Right cardiac atrium (tissue), 5 donors: ENCODE measurements at regions not wholly inside any gene's neighbourhood (a gene's known extent, or its start where the extent isn't known, plus 50 kb on each side); places are given as distances from the start of the nearest gene placed in this dataset.
A peak's percentile ranks its signal among the peaks of the same experiment; 100 is the strongest.
"Not testable (repeated sequence)": the region's sequence is repeated elsewhere in the genome, so short reads cannot be mapped to it uniquely, and the experiment has no call there.

Experiments used
- ATAC-seq, 2 donors: fragments of 200-7000 bp; cut with Tn5 transposase; one replicate each; pipeline versions ENCODE4 v1.8.0 to v1.9.1; 2020; ENCODE audit warnings: moderate library complexity in 2 of 2, mild to moderate bottlenecking in 1 of 2
- DNase-seq, 3 donors: peaks; one replicate each; pipeline ENCODE4 v3.0.0-alpha.2; 2020
- H3K27ac ChIP-seq: one replicate; pipeline ENCODE4 v1.5.1; 2013; ENCODE audit warnings: mild to moderate bottlenecking, low read length, control low read depth, moderate library complexity
- H3K27me3 ChIP-seq: one replicate; pipeline ENCODE4 v1.6.1; 2013; ENCODE audit not compliant: control insufficient read depth, insufficient read depth
- H3K4me1 ChIP-seq: one replicate; pipeline ENCODE4 v1.6.1; 2013; ENCODE audit warnings: low read length; ENCODE audit not compliant: control insufficient read depth, insufficient read depth
- H3K4me3 ChIP-seq: one replicate; pipeline ENCODE4 v1.5.1; 2013; ENCODE audit warnings: low read length, control low read depth
- H3K9me3 ChIP-seq: one replicate; pipeline ENCODE4 v1.6.1; 2013; ENCODE audit warnings: low read length; ENCODE audit not compliant: control insufficient read depth
- WGBS: extraction: QIAGEN DNeasy Blood & Tissue Kit; methylation state at CpG from one replicate; pipeline ENCODE4 v1.1.7; 2013; 5-methylcytosine and 5-hydroxymethylcytosine counted together
- intact Hi-C, 4 donors: fragments of 100-400 bp; cut with DNase I; formaldehyde crosslinking; loops; one replicate each; pipeline versions ENCODE4 v1.11.0 to v1.14.0; 2022 to 2023
- donor health status: healthy with polysubstance abuse.
- donor health status: DM: no; HTN: yes; CAD: no.
- donor health status: DM: no; HTN: no; CAD: no.
- donor health status: DM: no; HTN: yes; CAD: no; lungs with severe emphysema.
- donor health status: DM: yes; HTN: yes; CAD: no.

- no peak for DNase-seq
- no peak overlapping the region for H3K27ac ChIP-seq
- no peak overlapping the region for H3K4me3 ChIP-seq
- intact Hi-C loops = no loop called here
- H3K9me3 ChIP-seq = no peaks in the 10 kb centered on the region
- H3K4me1 ChIP-seq = no peaks in the 10 kb centered on the region
- H3K27me3 ChIP-seq = no peaks in the 10 kb centered on the region
- no peak for ATAC-seq
- WGBS = 68% methylated on average over 1 of the region's 1 CpG
Measured at GRCh38 chr1:78331799-78332198, 159.0 kb upstream of the PTGFR start.

DNA sequence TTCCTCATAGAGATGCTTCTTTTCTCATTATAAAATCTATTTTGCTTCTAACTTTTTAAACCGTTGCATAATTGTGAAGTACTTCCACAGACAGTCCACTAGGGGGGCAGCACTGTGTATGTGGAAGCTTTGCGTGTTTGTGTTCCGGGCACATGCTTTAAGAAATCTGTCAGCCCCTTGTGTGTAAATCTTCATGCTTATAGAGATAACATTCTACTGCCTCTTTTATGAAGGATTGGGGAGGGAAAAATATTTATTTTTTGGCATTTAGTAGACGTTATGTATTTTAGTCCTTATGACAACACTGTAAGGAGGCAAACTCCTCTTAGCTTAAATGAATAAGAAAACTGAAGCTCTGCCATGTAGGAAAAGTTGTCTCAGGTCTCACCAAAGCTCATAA lies 157.3 kb upstream of the PTGFR start:
- Histone ChIP-seq H3K27ac (no peak overlapping the region), H3K27me3 (no peaks in the 10 kb centered on the region), H3K4me1 (no peaks in the 10 kb centered on the region), H3K4me3 (no peak overlapping the region), H3K9me3 (no peaks in the 10 kb centered on the region)
- intact Hi-C loops = no loop called here
- 12% methylated on average over 4 of the region's 4 CpGs for WGBS
- ATAC-seq (peak in 1 of 2 donors; percentile 40), DNase-seq (peak in 1 of 3 donors; percentile 11)

DNA sequence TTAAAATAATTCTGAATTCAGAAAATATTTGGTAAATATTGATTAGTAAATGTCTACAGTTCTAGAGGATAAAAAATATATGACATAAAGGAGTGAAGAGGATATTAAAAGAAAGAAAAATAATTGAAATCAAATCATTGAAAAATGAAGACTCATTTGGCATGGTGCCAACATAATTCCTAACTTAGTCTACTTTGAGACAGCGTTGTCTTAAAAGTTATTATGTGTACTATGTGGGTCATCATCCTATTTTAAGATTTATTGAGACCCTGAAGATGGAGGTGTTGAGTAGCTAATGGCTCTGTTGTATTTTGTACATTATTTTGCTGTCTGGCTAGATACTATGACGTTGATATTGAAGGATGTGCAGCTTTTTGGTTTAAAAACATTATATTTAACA lies 156.7 kb upstream of the PTGFR start:
- intact Hi-C loops = no loop called here
- 57% methylated on average over 2 of the region's 2 CpGs for WGBS
- no peaks in the 10 kb centered on the region for H3K4me1 ChIP-seq
- no peaks in the 10 kb centered on the region for H3K9me3 ChIP-seq
- ATAC-seq (no peak), DNase-seq (no peak)
- H3K4me3 ChIP-seq = no peak overlapping the region
- no peaks in the 10 kb centered on the region for H3K27me3 ChIP-seq
- H3K27ac ChIP-seq = no peak overlapping the region

- 59% methylated on average over 4 of the region's 4 CpGs for WGBS
- H3K9me3 ChIP-seq = no peaks in the 10 kb centered on the region
- H3K4me3 ChIP-seq = no peak overlapping the region
- H3K27me3 ChIP-seq = no peaks in the 10 kb centered on the region
- DNase-seq = no peak
- no peaks in the 10 kb centered on the region for H3K4me1 ChIP-seq
- no peak overlapping the region for H3K27ac ChIP-seq
- peak in 1 of 2 donors; percentile 68 for ATAC-seq
- intact Hi-C loops = no loop called here
Measured at GRCh38 chr1:78334952-78335351, 155.8 kb upstream of the PTGFR start.

- DNase-seq, H3K27ac ChIP-seq, H3K27me3 ChIP-seq, H3K4me1 ChIP-seq, H3K9me3 ChIP-seq, intact Hi-C loops, H3K4me3 ChIP-seq, ATAC-seq: not testable (repeated sequence)
- 86% methylated on average over 3 of the region's 3 CpGs for WGBS
Measured at GRCh38 chr1:78336751-78337150, 154.0 kb upstream of the PTGFR start.

DNA sequence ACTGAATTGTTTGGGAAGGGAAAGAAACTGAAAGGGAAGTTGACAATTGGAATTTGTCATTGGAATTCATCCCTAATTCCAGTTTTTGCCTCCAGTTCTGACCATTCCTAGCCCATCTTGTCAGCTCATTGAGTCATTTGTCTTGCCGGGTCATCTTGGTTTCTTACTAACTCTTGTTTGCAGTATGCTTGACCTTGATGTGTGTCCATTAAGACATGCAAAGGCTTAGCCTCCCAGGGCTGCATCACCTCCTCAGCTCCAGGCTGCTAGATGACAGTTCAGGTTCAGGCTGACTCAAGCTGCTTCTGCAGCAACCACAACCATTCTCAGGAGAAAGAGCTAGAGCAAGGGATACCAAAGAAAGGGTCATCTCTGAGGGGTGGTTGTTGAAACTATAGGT lies 151.3 kb upstream of the PTGFR start:
- DNase-seq = no peak
- Histone ChIP-seq H3K4me3 (no peak overlapping the region), H3K9me3 (no peaks in the 10 kb centered on the region), H3K27me3 (no peaks in the 10 kb centered on the region), H3K4me1 (no peaks in the 10 kb centered on the region), H3K27ac (no peak overlapping the region)
- no peak for ATAC-seq
- intact Hi-C loops = no loop called here
- WGBS = 100% methylated on average over 1 of the region's 1 CpG

GRCh38 chr1:78340006-78340405 lies 150.8 kb upstream of the PTGFR start:
- Histone ChIP-seq H3K4me3 (no peak overlapping the region), H3K27ac (no peak overlapping the region), H3K4me1 (no peaks in the 10 kb centered on the region), H3K27me3 (no peaks in the 10 kb centered on the region), H3K9me3 (no peaks in the 10 kb centered on the region)
- intact Hi-C loops = no loop called here
- no peak for ATAC-seq
- DNase-seq = no peak

- intact Hi-C loops = no loop called here
- H3K4me3 ChIP-seq = no peak overlapping the region
- ATAC-seq = no peak
Measured at GRCh38 chr1:78348496-78349284, 142.1 kb upstream of the PTGFR start.

DNA sequence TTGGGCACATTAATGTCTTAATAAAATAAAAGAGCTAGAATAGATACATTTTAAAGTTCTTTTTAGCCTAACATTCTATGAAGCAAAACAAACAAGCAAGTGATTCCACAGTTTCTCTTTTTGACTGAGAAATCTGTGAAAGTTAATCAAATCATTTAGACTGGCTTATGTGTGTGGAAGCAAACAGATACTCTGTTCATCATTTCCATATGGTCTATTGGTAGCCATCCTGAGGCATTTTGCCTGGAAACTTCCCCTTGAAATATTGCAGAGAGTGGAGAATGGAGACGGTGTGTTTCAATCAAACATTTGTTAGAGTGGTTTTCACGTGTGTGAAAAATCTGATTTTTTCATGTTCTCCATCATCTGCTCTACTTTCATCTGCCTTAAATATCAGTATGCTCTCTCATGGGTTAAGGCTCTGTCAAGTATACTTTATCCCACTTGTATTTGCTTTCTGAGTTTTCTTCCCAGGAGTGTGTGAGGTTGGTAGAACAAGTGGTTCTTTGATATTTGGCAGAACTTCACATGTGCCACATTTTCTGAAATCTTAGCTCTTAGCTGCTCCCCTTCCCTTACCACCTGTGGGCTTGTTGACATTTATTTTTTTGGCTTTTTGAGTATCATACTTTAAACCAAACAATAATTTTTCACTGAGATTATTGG lies 139.1 kb upstream of the PTGFR start:
- Histone ChIP-seq H3K27me3 (no peaks in the 10 kb centered on the region), H3K27ac (no peak overlapping the region), H3K4me1 (no peaks in the 10 kb centered on the region), H3K4me3 (no peak overlapping the region), H3K9me3 (no peaks in the 10 kb centered on the region)
- DNase-seq = no peak
- intact Hi-C loops = no loop called here
- ATAC-seq = no peak
- WGBS = 81% methylated on average over 2 of the region's 2 CpGs

More at GRCh38 chr1:78348496-78349284, 142.1 kb upstream of the PTGFR start:
- no peak overlapping the region for H3K27ac ChIP-seq
- no peaks in the 10 kb centered on the region for H3K27me3 ChIP-seq
- no peaks in the 10 kb centered on the region for H3K9me3 ChIP-seq
- no peak for DNase-seq
- H3K4me1 ChIP-seq = no peaks in the 10 kb centered on the region

GRCh38 chr1:78355656-78356055 lies 135.1 kb upstream of the PTGFR start:
- ATAC-seq = no peak
- Histone ChIP-seq H3K27me3 (no peaks in the 10 kb centered on the region), H3K27ac (no peak overlapping the region), H3K4me1 (no peaks in the 10 kb centered on the region), H3K4me3 (no peak overlapping the region), H3K9me3 (no peaks in the 10 kb centered on the region)
- intact Hi-C loops = no loop called here
- no peak for DNase-seq
- 56% methylated on average over 1 of the region's 1 CpG for whole genome bisulfite sequencing

DNA sequence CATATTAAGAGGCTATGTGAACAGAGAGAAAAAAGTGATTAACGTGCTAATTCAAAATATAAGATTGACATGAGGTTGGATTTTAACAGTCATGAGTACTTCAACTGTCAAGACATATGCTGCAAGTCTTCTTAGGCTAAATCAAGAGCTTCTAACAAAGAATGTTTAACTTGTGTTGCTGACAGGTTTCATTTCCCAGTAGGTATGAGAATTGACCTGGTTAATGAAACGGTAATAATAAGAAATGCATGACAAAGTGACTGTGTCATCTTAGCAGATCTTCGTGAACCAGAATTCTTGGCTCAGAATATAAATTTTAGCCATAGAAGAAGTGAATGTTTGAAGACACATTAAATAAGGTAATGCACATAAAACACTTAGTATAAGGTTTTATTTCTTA lies 132.6 kb upstream of the PTGFR start:
- no peak overlapping the region for H3K4me3 ChIP-seq
- 86% methylated on average over 3 of the region's 3 CpGs for WGBS
- H3K4me1 ChIP-seq = no peaks in the 10 kb centered on the region
- DNase-seq (no peak), ATAC-seq (no peak)
- no peaks in the 10 kb centered on the region for H3K9me3 ChIP-seq
- intact Hi-C loops = no loop called here
- no peak overlapping the region for H3K27ac ChIP-seq
- H3K27me3 ChIP-seq = no peaks in the 10 kb centered on the region
